HL-60 (cell line): ENCODE measurements at regions not wholly inside any gene's neighbourhood (a gene's known extent, or its start where the extent isn't known, plus 50 kb on each side); places are given as distances from the start of the nearest gene placed in this dataset.

Source experiments
- CTCF ChIP-seq: IDR thresholded peaks from one replicate; pipeline ENCODE4 v1.5.1; 2011; ENCODE audit warnings: low read length, control low read depth, inconsistent platforms; ENCODE audit not compliant: insufficient read depth
- GABPA ChIP-seq: IDR thresholded peaks from 2 replicates; pipeline ENCODE4 v1.6.1; 2012; ENCODE audit warnings: low read depth
- POLR2AphosphoS5 ChIP-seq: IDR thresholded peaks from 2 replicates; pipeline ENCODE4 v1.6.1; 2012; ENCODE audit warnings: low read depth
- REST ChIP-seq: IDR thresholded peaks from 2 replicates; pipeline ENCODE4 v1.6.1; 2012; ENCODE audit warnings: low read depth; ENCODE audit not compliant: insufficient replicate concordance
- SPI1 ChIP-seq: IDR thresholded peaks from 2 replicates; pipeline ENCODE4 v1.6.1; 2012; ENCODE audit warnings: low read depth, mild to moderate bottlenecking, borderline replicate concordance

- TF ChIP-seq CTCF, result no peak
- TF ChIP-seq REST, result no peak
- no peak for TF ChIP-seq POLR2AphosphoS5
- no peak for TF ChIP-seq SPI1
- TF ChIP-seq GABPA, result no peak
Observed at GRCh38 chr12:47367912-47368537, 288.3 kb upstream of the AMIGO2 start.
